ENCODE measurements at regions not wholly inside any gene's neighbourhood (a gene's known extent, or its start where the extent isn't known, plus 50 kb on each side); places are given as distances from the start of the nearest gene placed in this dataset.
"Not testable (repeated sequence)": the region's sequence is repeated elsewhere in the genome, so short reads cannot be mapped to it uniquely, and the experiment has no call there.

GRCh38 chr5:34187441-34187840 is 144.4 kb upstream of the C1QTNF3 start:
- not testable (repeated sequence) for DNase-seq (ENCODE audit: low spot score); ATAC-seq (ENCODE audit: low FRiP score)

- not testable (repeated sequence) for ATAC-seq (ENCODE audit: low FRiP score); DNase-seq (ENCODE audit: low spot score)
These were observed 145.2 kb upstream of the C1QTNF3 start for GRCh38 chr5:34188001-34188822.

- ATAC-seq (ENCODE audit: low FRiP score); DNase-seq (ENCODE audit: low spot score): not testable (repeated sequence)
These were observed 146.2 kb upstream of the C1QTNF3 start for GRCh38 chr5:34189246-34189645.

GRCh38 chr5:34189752-34190411 is 146.9 kb upstream of the C1QTNF3 start:
- DNase-seq (ENCODE audit: low spot score); ATAC-seq (ENCODE audit: low FRiP score): not testable (repeated sequence)

GRCh38 chr5:34190466-34190865 is 147.5 kb upstream of the C1QTNF3 start:
- not testable (repeated sequence) for DNase-seq (ENCODE audit: low spot score); ATAC-seq (ENCODE audit: low FRiP score)

GRCh38 chr5:34191279-34191744 is 148.3 kb upstream of the C1QTNF3 start:
- ATAC-seq (ENCODE audit: low FRiP score); DNase-seq (ENCODE audit: low spot score): not testable (repeated sequence)

GRCh38 chr5:34192064-34192922 is 149.3 kb upstream of the C1QTNF3 start:
- DNase-seq (ENCODE audit: low spot score); ATAC-seq (ENCODE audit: low FRiP score): not testable (repeated sequence)

- DNase-seq (ENCODE audit: low spot score); ATAC-seq (ENCODE audit: low FRiP score): not testable (repeated sequence)
These were observed 149.9 kb upstream of the C1QTNF3 start for GRCh38 chr5:34192923-34193262.

GRCh38 chr5:34193297-34193696 is 150.3 kb upstream of the C1QTNF3 start:
- DNase-seq (ENCODE audit: low spot score); ATAC-seq (ENCODE audit: low FRiP score): not testable (repeated sequence)

GRCh38 chr5:34193804-34194203 is 150.8 kb upstream of the C1QTNF3 start:
- not testable (repeated sequence) for ATAC-seq (ENCODE audit: low FRiP score); DNase-seq (ENCODE audit: low spot score)

- not testable (repeated sequence) for ATAC-seq (ENCODE audit: low FRiP score); DNase-seq (ENCODE audit: low spot score)
These were observed 153.1 kb upstream of the C1QTNF3 start for GRCh38 chr5:34196091-34196490.

GRCh38 chr5:34205347-34205746 is 162.3 kb upstream of the C1QTNF3 start:
- not testable (repeated sequence) for ATAC-seq (ENCODE audit: low FRiP score); DNase-seq (ENCODE audit: low spot score)

GRCh38 chr5:34217386-34217785 is 174.4 kb upstream of the C1QTNF3 start:
- DNase-seq (ENCODE audit: low spot score); ATAC-seq (ENCODE audit: low FRiP score): not testable (repeated sequence)

GRCh38 chr5:34221329-34222073 is 178.5 kb upstream of the C1QTNF3 start:
- not testable (repeated sequence) for ATAC-seq (ENCODE audit: low FRiP score); DNase-seq (ENCODE audit: low spot score)

- not testable (repeated sequence) for DNase-seq (ENCODE audit: low spot score); ATAC-seq (ENCODE audit: low FRiP score)
These were observed 180.1 kb upstream of the C1QTNF3 start for GRCh38 chr5:34223158-34223557.

- ATAC-seq (ENCODE audit: low FRiP score); DNase-seq (ENCODE audit: low spot score): not testable (repeated sequence)
These were observed 187.4 kb upstream of the C1QTNF3 start for GRCh38 chr5:34230402-34230801.

GRCh38 chr5:34243802-34244201 is 200.8 kb upstream of the C1QTNF3 start:
- ATAC-seq (ENCODE audit: low FRiP score); DNase-seq (ENCODE audit: low spot score): not testable (repeated sequence)

GRCh38 chr5:34244281-34245031 is 201.4 kb upstream of the C1QTNF3 start:
- DNase-seq (ENCODE audit: low spot score); ATAC-seq (ENCODE audit: low FRiP score): not testable (repeated sequence)
